ENCODE measurements at regions not wholly inside any gene's neighbourhood (a gene's known extent, or its start where the extent isn't known, plus 50 kb on each side); places are given as distances from the start of the nearest gene placed in this dataset.

GRCh38 chr2:53576166-53576565 is 191.4 kb upstream of the CHAC2 start:
- Histone ChIP-seq H3K18ac (ENCODE audit: low read length) (no peak overlapping the region), H3K79me2 (ENCODE audit: control insufficient read depth, insufficient read depth, low read length, poor library complexity) (no peaks in the 10 kb centered on the region), H3K4me3 (ENCODE audit: low read depth, low read length) (no peak overlapping the region), H4K91ac (ENCODE audit: low read depth, low read length) (no peak overlapping the region), H3K14ac (ENCODE audit: low read length) (no peak overlapping the region), H3K9ac (ENCODE audit: low read length) (no peak overlapping the region), H3K4me2 (ENCODE audit: low read length) (no peak overlapping the region), H4K12ac (ENCODE audit: low read depth, low read length) (no peak overlapping the region), H3K4ac (ENCODE audit: low read depth, low read length) (no peak overlapping the region), H3K27me3 (ENCODE audit: insufficient read depth, low read length) (no peaks in the 10 kb centered on the region), H3K9me3 (ENCODE audit: insufficient read depth, low read depth, low read length) (no peaks in the 10 kb centered on the region), H3K36me3 (ENCODE audit: control insufficient read depth in 1 of 2, insufficient read depth in 2 of 2, low read length in 2 of 2) (no peaks in the 10 kb centered on the region), H2BK5ac (ENCODE audit: low read depth, low read length, poor library complexity) (no peak overlapping the region), H2BK120ac (ENCODE audit: insufficient read depth, low read length, poor library complexity) (no peak overlapping the region), H2AK5ac (ENCODE audit: low read length) (no peak overlapping the region), H3K23ac (ENCODE audit: low read length) (no peak overlapping the region), H3K79me1 (ENCODE audit: low read length) (no peaks in the 10 kb centered on the region), H2AFZ (ENCODE audit: insufficient read depth, low read length, poor library complexity) (no peak overlapping the region), H3K27ac (ENCODE audit: low read depth, low read length) (no peak overlapping the region), H3K4me1 (ENCODE audit: control insufficient read depth in 1 of 2, insufficient read depth in 2 of 2, low read length in 2 of 2) (no peaks in the 10 kb centered on the region), H4K8ac (ENCODE audit: low read depth, low read length) (no peak overlapping the region), H2BK12ac (ENCODE audit: low read length) (no peak overlapping the region)
- WGBS (ENCODE audit: extremely low coverage, insufficient coverage, insufficient read length) = no CpG with 5 or more reads among the region's 3 CpGs
- no peak for DNase-seq

GRCh38 chr2:53575721-53576124 is 191.9 kb upstream of the CHAC2 start:
- Histone ChIP-seq H3K4me1 (ENCODE audit: control insufficient read depth in 1 of 2, insufficient read depth in 2 of 2, low read length in 2 of 2) (no peaks in the 10 kb centered on the region), H3K79me1 (ENCODE audit: low read length) (no peaks in the 10 kb centered on the region), H2BK120ac (ENCODE audit: insufficient read depth, low read length, poor library complexity) (no peak overlapping the region), H2AK5ac (ENCODE audit: low read length) (no peak overlapping the region), H3K4me3 (ENCODE audit: low read depth, low read length) (no peak overlapping the region), H3K9ac (ENCODE audit: low read length) (no peak overlapping the region), H3K36me3 (ENCODE audit: control insufficient read depth in 1 of 2, insufficient read depth in 2 of 2, low read length in 2 of 2) (no peaks in the 10 kb centered on the region), H3K9me3 (ENCODE audit: insufficient read depth, low read depth, low read length) (no peaks in the 10 kb centered on the region), H3K27me3 (ENCODE audit: insufficient read depth, low read length) (no peaks in the 10 kb centered on the region), H3K27ac (ENCODE audit: low read depth, low read length) (no peak overlapping the region), H3K18ac (ENCODE audit: low read length) (no peak overlapping the region), H3K23ac (ENCODE audit: low read length) (no peak overlapping the region), H4K91ac (ENCODE audit: low read depth, low read length) (no peak overlapping the region), H3K4me2 (ENCODE audit: low read length) (no peak overlapping the region), H3K4ac (ENCODE audit: low read depth, low read length) (no peak overlapping the region), H2BK5ac (ENCODE audit: low read depth, low read length, poor library complexity) (no peak overlapping the region), H2AFZ (ENCODE audit: insufficient read depth, low read length, poor library complexity) (no peak overlapping the region), H3K14ac (ENCODE audit: low read length) (no peak overlapping the region), H3K79me2 (ENCODE audit: control insufficient read depth, insufficient read depth, low read length, poor library complexity) (no peaks in the 10 kb centered on the region), H2BK12ac (ENCODE audit: low read length) (no peak overlapping the region), H4K8ac (ENCODE audit: low read depth, low read length) (no peak overlapping the region), H4K12ac (ENCODE audit: low read depth, low read length) (no peak overlapping the region)
- no peak for DNase-seq
- WGBS (ENCODE audit: extremely low coverage, insufficient coverage, insufficient read length) = no CpG with 5 or more reads among the region's 6 CpGs

- no peak overlapping the region for H2BK12ac ChIP-seq (ENCODE audit: low read length)
- no peak overlapping the region for H3K14ac ChIP-seq (ENCODE audit: low read length)
- H2AK5ac ChIP-seq (ENCODE audit: low read length) = no peak overlapping the region
- H2BK5ac ChIP-seq (ENCODE audit: low read depth, low read length, poor library complexity) = no peak overlapping the region
- H3K18ac ChIP-seq (ENCODE audit: low read length) = no peak overlapping the region
- H4K12ac ChIP-seq (ENCODE audit: low read depth, low read length) = no peak overlapping the region
- H3K4me1 ChIP-seq (ENCODE audit: control insufficient read depth in 1 of 2, insufficient read depth in 2 of 2, low read length in 2 of 2) = no peaks in the 10 kb centered on the region
- H3K9ac ChIP-seq (ENCODE audit: low read length) = no peak overlapping the region
- H3K4me3 ChIP-seq (ENCODE audit: low read depth, low read length) = no peak overlapping the region
- no CpG with 5 or more reads among the region's 1 CpG for WGBS (ENCODE audit: extremely low coverage, insufficient coverage, insufficient read length)
- H3K79me2 ChIP-seq (ENCODE audit: control insufficient read depth, insufficient read depth, low read length, poor library complexity) = no peaks in the 10 kb centered on the region
- H3K23ac ChIP-seq (ENCODE audit: low read length) = no peak overlapping the region
- no peaks in the 10 kb centered on the region for H3K9me3 ChIP-seq (ENCODE audit: insufficient read depth, low read depth, low read length)
- H2AFZ ChIP-seq (ENCODE audit: insufficient read depth, low read length, poor library complexity) = no peak overlapping the region
- DNase-seq = no peak
- H3K79me1 ChIP-seq (ENCODE audit: low read length) = no peaks in the 10 kb centered on the region
- no peak overlapping the region for H4K8ac ChIP-seq (ENCODE audit: low read depth, low read length)
- no peaks in the 10 kb centered on the region for H3K27me3 ChIP-seq (ENCODE audit: insufficient read depth, low read length)
- no peak overlapping the region for H3K4ac ChIP-seq (ENCODE audit: low read depth, low read length)
- no peak overlapping the region for H3K4me2 ChIP-seq (ENCODE audit: low read length)
- H2BK120ac ChIP-seq (ENCODE audit: insufficient read depth, low read length, poor library complexity) = no peak overlapping the region
- no peak overlapping the region for H4K91ac ChIP-seq (ENCODE audit: low read depth, low read length)
- H3K27ac ChIP-seq (ENCODE audit: low read depth, low read length) = no peak overlapping the region
- no peaks in the 10 kb centered on the region for H3K36me3 ChIP-seq (ENCODE audit: control insufficient read depth in 1 of 2, insufficient read depth in 2 of 2, low read length in 2 of 2)
Observed at GRCh38 chr2:53572696-53573095, 194.9 kb upstream of the CHAC2 start.

GRCh38 chr2:53569957-53570727 is 197.5 kb upstream of the CHAC2 start:
- Histone ChIP-seq H2AFZ (ENCODE audit: insufficient read depth, low read length, poor library complexity) (no peak overlapping the region), H4K91ac (ENCODE audit: low read depth, low read length) (no peak overlapping the region), H3K36me3 (ENCODE audit: control insufficient read depth in 1 of 2, insufficient read depth in 2 of 2, low read length in 2 of 2) (no peaks in the 10 kb centered on the region), H3K4me2 (ENCODE audit: low read length) (no peak overlapping the region), H3K79me1 (ENCODE audit: low read length) (no peaks in the 10 kb centered on the region), H3K9ac (ENCODE audit: low read length) (no peak overlapping the region), H3K27me3 (ENCODE audit: insufficient read depth, low read length) (no peaks in the 10 kb centered on the region), H2BK5ac (ENCODE audit: low read depth, low read length, poor library complexity) (no peak overlapping the region), H3K79me2 (ENCODE audit: control insufficient read depth, insufficient read depth, low read length, poor library complexity) (no peaks in the 10 kb centered on the region), H2BK12ac (ENCODE audit: low read length) (no peak overlapping the region), H3K9me3 (ENCODE audit: insufficient read depth, low read depth, low read length) (no peaks in the 10 kb centered on the region), H4K8ac (ENCODE audit: low read depth, low read length) (no peak overlapping the region), H2AK5ac (ENCODE audit: low read length) (no peak overlapping the region), H3K4me1 (ENCODE audit: control insufficient read depth in 1 of 2, insufficient read depth in 2 of 2, low read length in 2 of 2) (no peaks in the 10 kb centered on the region), H3K14ac (ENCODE audit: low read length) (no peak overlapping the region), H3K4ac (ENCODE audit: low read depth, low read length) (no peak overlapping the region), H3K4me3 (ENCODE audit: low read depth, low read length) (no peak overlapping the region), H3K27ac (ENCODE audit: low read depth, low read length) (no peak overlapping the region), H2BK120ac (ENCODE audit: insufficient read depth, low read length, poor library complexity) (no peak overlapping the region), H4K12ac (ENCODE audit: low read depth, low read length) (no peak overlapping the region), H3K18ac (ENCODE audit: low read length) (no peak overlapping the region), H3K23ac (ENCODE audit: low read length) (no peak overlapping the region)
- no CpG with 5 or more reads among the region's 14 CpGs for whole genome bisulfite sequencing (ENCODE audit: extremely low coverage, insufficient coverage, insufficient read length)
- DNase-seq = peak in 1 of 2 donors; percentile 14

Data from trophoblast cell (in vitro differentiated cells and primary cell).